HFF-Myc (cell line): ENCODE measurements at regions not wholly inside any gene's neighbourhood (a gene's known extent, or its start where the extent isn't known, plus 50 kb on each side); places are given as distances from the start of the nearest gene placed in this dataset.

Experiments
- DNase-seq: peaks from one replicate; pipeline ENCODE4 v3.0.0-alpha.2; 2011; ENCODE audit warnings: low read depth; ENCODE audit errors: extremely low read depth
- H3K4me3 ChIP-seq: replicated peaks from 2 replicates; pipeline ENCODE4 v1.5.1; 2011; ENCODE audit warnings: low read depth, mild to moderate bottlenecking, control low read depth, low read length
- TF ChIP-seq, protein P1 (sequence below): IDR thresholded peaks from 2 replicates; pipeline ENCODE4 v1.5.1; 2012; ENCODE audit warnings: mild to moderate bottlenecking, low read depth, low read length, control low read depth; ENCODE audit errors: missing control alignments

DNA sequence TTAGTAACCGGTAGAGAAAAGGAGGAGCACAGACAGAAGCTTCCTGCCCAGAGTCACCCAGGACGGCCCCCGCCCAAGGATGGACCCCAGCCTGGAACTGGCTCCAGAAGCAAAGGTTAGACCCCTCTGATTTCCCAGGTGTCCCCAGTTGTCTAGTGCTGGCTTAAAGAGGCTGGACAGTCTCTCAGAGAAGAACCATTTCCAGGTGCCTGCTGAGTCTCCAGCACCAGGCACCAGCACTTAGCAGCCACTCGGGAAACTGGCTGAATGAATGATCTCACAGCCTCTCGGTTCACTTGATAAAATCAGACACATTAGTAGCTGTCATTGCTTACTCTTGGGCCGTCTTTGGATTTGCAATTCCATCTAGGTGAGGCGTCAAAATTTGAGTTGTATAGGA, 139.7 kb upstream of the HES1 start:
- no peak overlapping the region for H3K4me3 ChIP-seq
- TF ChIP-seq, protein P1, sequence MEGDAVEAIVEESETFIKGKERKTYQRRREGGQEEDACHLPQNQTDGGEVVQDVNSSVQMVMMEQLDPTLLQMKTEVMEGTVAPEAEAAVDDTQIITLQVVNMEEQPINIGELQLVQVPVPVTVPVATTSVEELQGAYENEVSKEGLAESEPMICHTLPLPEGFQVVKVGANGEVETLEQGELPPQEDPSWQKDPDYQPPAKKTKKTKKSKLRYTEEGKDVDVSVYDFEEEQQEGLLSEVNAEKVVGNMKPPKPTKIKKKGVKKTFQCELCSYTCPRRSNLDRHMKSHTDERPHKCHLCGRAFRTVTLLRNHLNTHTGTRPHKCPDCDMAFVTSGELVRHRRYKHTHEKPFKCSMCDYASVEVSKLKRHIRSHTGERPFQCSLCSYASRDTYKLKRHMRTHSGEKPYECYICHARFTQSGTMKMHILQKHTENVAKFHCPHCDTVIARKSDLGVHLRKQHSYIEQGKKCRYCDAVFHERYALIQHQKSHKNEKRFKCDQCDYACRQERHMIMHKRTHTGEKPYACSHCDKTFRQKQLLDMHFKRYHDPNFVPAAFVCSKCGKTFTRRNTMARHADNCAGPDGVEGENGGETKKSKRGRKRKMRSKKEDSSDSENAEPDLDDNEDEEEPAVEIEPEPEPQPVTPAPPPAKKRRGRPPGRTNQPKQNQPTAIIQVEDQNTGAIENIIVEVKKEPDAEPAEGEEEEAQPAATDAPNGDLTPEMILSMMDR, result no peak
- no peak for DNase-seq

DNA sequence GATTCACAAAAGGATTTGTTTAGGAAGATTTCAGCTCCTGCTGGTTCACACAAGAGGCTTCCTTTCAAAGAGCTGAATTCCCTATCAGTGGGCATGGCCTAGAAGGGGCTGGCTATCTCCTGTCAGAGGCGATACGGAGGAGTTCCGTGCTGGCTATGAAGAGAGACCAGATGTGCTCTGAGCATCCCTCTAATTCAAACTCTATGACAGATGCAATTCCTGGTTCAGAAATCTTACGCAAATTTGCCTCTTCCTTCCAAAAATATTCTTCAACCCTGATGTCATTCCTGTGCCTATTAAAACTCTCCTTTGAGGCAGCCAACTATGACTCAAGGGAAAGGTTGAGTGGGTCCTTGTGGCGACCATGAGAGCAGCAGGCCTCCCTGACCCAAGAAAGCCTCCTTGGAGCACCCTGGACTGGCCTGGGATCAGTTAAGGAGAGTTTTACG, 139.3 kb upstream of the HES1 start:
- H3K4me3 ChIP-seq, result no peak overlapping the region
- no peak for DNase-seq
- TF ChIP-seq, protein P1, result no peak

DNA sequence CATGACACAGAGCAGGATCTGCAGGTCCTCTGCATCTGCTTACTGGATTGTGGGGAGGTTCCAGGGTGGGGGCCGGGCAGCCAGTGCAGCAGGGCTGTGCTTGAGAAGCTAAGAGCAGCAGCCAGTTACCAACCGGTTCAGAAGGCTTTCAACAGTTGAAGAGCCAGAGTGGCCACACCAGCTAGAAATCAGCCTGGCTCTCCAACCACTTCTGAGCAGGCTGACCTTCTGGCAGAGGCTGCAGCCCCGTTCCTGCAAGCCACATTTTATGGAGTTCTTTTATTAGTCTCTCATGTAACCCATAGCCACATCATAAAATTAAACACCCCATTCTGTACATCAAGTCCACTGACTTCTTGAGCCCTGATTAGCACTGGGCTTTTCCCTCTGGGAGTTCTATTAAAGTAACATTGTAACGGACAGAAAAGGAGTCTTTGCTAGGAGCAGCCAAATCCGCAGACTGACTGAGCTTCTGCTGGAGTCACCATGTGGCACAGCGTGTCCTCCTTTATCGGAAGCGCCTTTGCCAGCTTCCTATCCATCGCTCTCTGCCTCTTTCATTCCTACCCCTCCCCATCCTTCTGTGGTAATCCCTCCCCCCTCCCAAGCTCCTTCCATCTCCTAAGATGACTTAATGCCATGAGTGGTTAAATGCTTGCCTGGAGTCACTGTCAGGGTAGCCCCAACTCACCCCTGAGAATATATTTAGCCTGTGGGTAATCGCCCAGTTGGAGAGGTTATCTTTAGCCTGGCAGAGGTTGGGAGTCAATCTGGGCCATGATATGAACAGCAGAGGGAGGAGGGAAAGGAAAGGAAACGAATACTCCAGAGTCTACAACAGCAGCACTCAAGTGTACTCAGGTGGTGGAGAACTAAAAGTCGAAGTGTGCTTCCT, 138.5 kb upstream of the HES1 start:
- TF ChIP-seq, protein P1, result no peak
- no peak overlapping the region for H3K4me3 ChIP-seq
- no peak for DNase-seq

DNA sequence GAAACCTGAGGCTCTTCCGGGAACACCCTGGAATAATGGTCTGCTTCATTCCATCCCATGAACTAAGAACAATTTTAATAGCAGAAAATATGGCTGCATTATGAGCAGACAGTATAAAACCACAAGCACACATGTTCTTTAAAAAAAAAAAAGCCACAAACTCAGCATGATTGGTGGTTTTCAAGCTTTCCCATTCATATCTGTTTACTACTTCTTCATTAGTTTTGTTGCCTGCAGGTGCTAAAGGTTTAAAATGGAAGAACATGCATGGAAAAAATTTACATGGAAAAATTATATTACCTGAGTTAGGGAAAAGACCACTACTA, 137.9 kb upstream of the HES1 start:
- no peak overlapping the region for H3K4me3 ChIP-seq
- TF ChIP-seq, protein P1, result no peak
- DNase-seq, result no peak

DNA sequence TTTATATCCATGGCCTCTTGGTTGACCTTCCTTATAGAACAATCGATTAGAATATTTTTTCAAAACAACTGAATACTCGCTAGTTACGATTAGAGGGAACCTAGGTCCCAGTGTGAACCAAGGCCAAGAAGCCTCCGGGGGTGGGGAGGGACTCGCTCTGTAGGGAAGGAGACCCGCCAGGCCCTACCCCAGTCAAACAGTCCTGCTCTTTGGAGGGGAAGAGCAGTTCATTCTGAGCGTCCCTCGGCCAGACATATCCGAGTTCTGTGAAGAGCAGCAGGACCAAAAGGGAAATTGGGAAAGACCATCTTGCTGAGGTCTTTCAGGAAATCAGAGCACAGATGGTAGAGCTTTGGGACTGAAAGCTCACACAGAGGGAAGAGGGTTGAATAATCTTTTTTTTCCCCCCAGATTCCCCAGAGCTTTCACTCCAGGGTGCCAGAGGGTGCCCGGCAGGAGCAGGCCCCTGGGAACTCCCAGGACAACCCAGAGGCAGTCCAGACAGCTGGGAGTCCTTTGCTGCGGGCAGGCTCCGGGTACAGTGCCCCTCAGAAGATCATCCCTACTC, 137.2 kb upstream of the HES1 start:
- DNase-seq, result no peak
- no peak overlapping the region for H3K4me3 ChIP-seq
- TF ChIP-seq, protein P1, result no peak

DNA sequence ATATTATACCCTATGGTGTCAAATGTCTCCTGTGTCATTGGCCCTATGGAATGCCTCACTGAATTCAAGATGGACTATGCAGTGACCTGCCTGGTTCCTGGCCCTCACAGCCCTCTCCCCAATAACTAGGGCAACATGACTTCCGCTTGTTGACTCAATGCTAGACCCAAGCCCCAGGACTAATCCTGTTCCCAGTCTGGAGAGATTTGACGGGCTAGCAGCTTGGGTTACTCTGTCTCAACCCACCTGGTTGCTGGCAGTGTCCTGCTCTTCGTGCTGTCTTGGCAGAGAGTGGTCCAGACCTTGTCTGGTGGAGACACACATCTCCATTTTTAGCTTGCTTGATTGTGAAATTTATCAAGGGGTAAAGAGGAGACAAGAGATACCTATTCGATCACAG, 135.8 kb upstream of the HES1 start:
- no peak for DNase-seq
- no peak overlapping the region for H3K4me3 ChIP-seq
- TF ChIP-seq, protein P1, result no peak

DNA sequence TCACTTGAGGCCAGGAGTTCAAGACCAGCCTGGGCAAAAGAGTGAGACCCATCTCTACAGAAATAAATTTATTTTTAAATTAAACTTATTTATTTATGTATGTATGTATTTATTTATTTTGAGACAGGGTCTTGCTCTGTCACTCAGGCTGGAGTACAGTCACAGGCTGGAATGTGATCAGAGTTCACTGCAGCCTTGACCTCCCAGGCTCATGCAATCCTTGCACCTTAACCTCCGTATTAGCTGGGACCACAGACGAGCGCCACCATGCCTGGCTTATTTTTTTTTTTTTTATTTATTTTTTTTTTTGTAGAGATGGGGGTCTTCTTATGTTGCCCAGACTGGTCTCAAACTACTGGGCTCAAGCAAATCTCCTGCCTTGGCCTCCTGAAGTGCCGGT, 135.2 kb upstream of the HES1 start:
- H3K4me3 ChIP-seq, result no peak overlapping the region
- TF ChIP-seq, protein P1, result no peak
- DNase-seq, result no peak
